NT2/D1 (cell line): ENCODE measurements at regions not wholly inside any gene's neighbourhood (a gene's known extent, or its start where the extent isn't known, plus 50 kb on each side); places are given as distances from the start of the nearest gene placed in this dataset.

Source experiments
- SUZ12 ChIP-seq: IDR thresholded peaks from 2 replicates; pipeline ENCODE4 v1.6.1; 2011; ENCODE audit not compliant: insufficient read length, insufficient read depth; ENCODE audit errors: extremely low read depth
- YY1 ChIP-seq: IDR thresholded peaks from 2 replicates; pipeline ENCODE4 v1.6.1; 2011; ENCODE audit not compliant: insufficient read length, insufficient read depth
- ZNF274 ChIP-seq: IDR thresholded peaks from 2 replicates; pipeline ENCODE4 v1.6.1; 2011; ENCODE audit warnings: mild to moderate bottlenecking, low read depth, low read length

DNA sequence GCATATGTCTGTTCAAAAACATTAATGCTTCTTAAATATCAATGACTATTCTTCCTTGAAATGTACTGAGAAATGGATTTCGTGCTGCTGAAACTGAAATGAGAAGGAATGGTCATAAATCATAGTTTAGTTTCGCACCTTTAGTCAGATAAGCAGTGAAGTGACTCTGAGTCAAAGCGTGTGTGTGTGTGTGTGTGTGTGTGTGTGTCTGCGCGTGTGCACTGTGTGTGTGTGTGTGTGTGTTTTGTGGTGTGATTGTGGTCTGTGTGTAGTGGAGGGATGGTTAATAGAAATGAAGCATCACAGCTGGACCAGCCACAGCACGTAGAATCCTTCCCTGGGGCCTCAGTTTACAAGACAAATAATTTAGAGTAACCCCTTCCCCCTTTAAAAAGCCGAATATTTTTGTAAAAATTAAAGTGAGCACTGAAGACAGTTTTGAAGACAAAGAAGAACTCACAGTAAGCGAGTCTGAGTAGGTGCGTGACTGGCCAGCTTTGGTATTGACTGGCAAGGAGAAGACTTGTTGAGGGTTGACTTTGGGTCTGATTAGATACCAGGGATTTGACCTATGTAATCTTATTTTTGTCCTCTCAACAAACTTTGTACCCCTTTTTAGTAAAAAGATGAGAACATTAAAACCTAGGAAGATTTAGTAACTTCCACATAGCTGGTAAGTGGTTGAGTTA is 202.0 kb upstream of the IL12A start:
- TF ChIP-seq ZNF274 (no peak), YY1 (no peak), SUZ12 (no peak)
